Esophagus squamous epithelium (tissue), 4 donors: ENCODE measurements at regions not wholly inside any gene's neighbourhood (a gene's known extent, or its start where the extent isn't known, plus 50 kb on each side); places are given as distances from the start of the nearest gene placed in this dataset.

Source experiments
- POLR2A ChIP-seq, 4 donors: fragments of 450-650 bp; IDR thresholded peaks; one replicate each; pipeline ENCODE4 v1.6.1; 2017; ENCODE audit warnings: antibody characterized with exemption in 4 of 4, mild to moderate bottlenecking in 4 of 4, moderate library complexity in 3 of 4
- TF ChIP-seq, protein P1 (sequence below), 6 experiments: fragments of 450-650 bp in 4 of 6; fragments of 200-600 bp in 2 of 6; sonication (generic) in 2 of 6; IDR thresholded peaks; one replicate each; pipeline ENCODE4 v1.5.1; 2016 to 2019; ENCODE audit warnings: antibody characterized with exemption in 6 of 6, mild to moderate bottlenecking in 4 of 6, moderate library complexity in 4 of 6

DNA sequence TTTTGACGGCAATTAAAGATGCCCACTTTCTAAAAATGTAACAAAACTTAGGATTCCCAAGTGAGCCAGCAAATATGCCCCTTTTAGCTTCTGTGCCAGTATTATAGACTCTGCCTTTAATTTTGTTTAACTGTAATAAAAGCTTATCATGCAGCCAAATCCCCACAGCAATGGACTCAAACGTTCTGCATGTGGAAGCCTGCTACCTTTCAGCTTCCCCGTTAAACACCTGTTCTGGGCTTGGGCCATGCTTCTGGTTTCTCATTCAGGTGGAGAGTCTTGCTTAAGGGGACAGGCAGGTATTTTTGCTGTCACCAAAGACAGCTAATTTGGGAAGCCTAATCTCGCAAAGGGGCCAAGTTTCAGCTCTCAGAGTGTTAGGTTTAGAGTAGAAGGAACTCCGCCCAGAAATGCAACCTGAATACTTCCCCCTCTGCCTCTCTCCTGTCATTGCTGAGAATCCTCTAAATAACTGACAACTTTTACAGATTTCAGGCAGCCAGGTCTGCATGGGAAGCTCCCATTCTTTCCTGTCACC is 399.4 kb upstream of the ATP11B start:
- TF ChIP-seq, protein P1, sequence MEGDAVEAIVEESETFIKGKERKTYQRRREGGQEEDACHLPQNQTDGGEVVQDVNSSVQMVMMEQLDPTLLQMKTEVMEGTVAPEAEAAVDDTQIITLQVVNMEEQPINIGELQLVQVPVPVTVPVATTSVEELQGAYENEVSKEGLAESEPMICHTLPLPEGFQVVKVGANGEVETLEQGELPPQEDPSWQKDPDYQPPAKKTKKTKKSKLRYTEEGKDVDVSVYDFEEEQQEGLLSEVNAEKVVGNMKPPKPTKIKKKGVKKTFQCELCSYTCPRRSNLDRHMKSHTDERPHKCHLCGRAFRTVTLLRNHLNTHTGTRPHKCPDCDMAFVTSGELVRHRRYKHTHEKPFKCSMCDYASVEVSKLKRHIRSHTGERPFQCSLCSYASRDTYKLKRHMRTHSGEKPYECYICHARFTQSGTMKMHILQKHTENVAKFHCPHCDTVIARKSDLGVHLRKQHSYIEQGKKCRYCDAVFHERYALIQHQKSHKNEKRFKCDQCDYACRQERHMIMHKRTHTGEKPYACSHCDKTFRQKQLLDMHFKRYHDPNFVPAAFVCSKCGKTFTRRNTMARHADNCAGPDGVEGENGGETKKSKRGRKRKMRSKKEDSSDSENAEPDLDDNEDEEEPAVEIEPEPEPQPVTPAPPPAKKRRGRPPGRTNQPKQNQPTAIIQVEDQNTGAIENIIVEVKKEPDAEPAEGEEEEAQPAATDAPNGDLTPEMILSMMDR (IDR thresholded peaks at IDR 0.05) = no peak
- no peak for TF ChIP-seq POLR2A (IDR thresholded peaks at IDR 0.05)
